ENCODE measurements at regions not wholly inside any gene's neighbourhood (a gene's known extent, or its start where the extent isn't known, plus 50 kb on each side); places are given as distances from the start of the nearest gene placed in this dataset.

- Histone ChIP-seq H3K4me3 (ENCODE audit: low read depth, low read length) (no peak overlapping the region), H3K9ac (ENCODE audit: low read length) (no peak overlapping the region), H3K4me1 (ENCODE audit: control insufficient read depth in 1 of 2, insufficient read depth in 2 of 2, low read length in 2 of 2) (no peaks in the 10 kb centered on the region), H4K12ac (ENCODE audit: low read depth, low read length) (no peak overlapping the region), H3K79me1 (ENCODE audit: low read length) (no peaks in the 10 kb centered on the region), H3K4me2 (ENCODE audit: low read length) (no peak overlapping the region), H3K9me3 (ENCODE audit: insufficient read depth, low read depth, low read length) (no peaks in the 10 kb centered on the region), H4K8ac (ENCODE audit: low read depth, low read length) (no peak overlapping the region), H3K18ac (ENCODE audit: low read length) (no peak overlapping the region), H2BK5ac (ENCODE audit: low read depth, low read length, poor library complexity) (no peak overlapping the region), H3K79me2 (ENCODE audit: control insufficient read depth, insufficient read depth, low read length, poor library complexity) (no peaks in the 10 kb centered on the region), H3K36me3 (ENCODE audit: control insufficient read depth in 1 of 2, insufficient read depth in 2 of 2, low read length in 2 of 2) (no peaks in the 10 kb centered on the region), H2AK5ac (ENCODE audit: low read length) (no peak overlapping the region), H3K4ac (ENCODE audit: low read depth, low read length) (no peak overlapping the region), H2BK120ac (ENCODE audit: insufficient read depth, low read length, poor library complexity) (no peak overlapping the region), H3K23ac (ENCODE audit: low read length) (no peak overlapping the region), H3K27ac (ENCODE audit: low read depth, low read length) (no peak overlapping the region), H3K27me3 (ENCODE audit: insufficient read depth, low read length) (no peaks in the 10 kb centered on the region), H4K91ac (ENCODE audit: low read depth, low read length) (no peak overlapping the region), H2BK12ac (ENCODE audit: low read length) (no peak overlapping the region), H3K14ac (ENCODE audit: low read length) (no peak overlapping the region), H2AFZ (ENCODE audit: insufficient read depth, low read length, poor library complexity) (no peak overlapping the region)
- WGBS (ENCODE audit: extremely low coverage, insufficient coverage, insufficient read length), result no CpG with 5 or more reads among the region's 15 CpGs
- no peak for DNase-seq
These were observed 317.0 kb downstream of the CDC5L start for GRCh38 chr6:44704240-44705150.

- Histone ChIP-seq H3K9ac (ENCODE audit: low read length) (no peak overlapping the region), H3K4me2 (ENCODE audit: low read length) (no peak overlapping the region), H2AK5ac (ENCODE audit: low read length) (no peak overlapping the region), H3K79me1 (ENCODE audit: low read length) (no peaks in the 10 kb centered on the region), H3K27me3 (ENCODE audit: insufficient read depth, low read length) (no peaks in the 10 kb centered on the region), H3K23ac (ENCODE audit: low read length) (no peak overlapping the region), H4K12ac (ENCODE audit: low read depth, low read length) (no peak overlapping the region), H2BK120ac (ENCODE audit: insufficient read depth, low read length, poor library complexity) (no peak overlapping the region), H3K4ac (ENCODE audit: low read depth, low read length) (no peak overlapping the region), H2AFZ (ENCODE audit: insufficient read depth, low read length, poor library complexity) (no peak overlapping the region), H3K9me3 (ENCODE audit: insufficient read depth, low read depth, low read length) (no peaks in the 10 kb centered on the region), H3K18ac (ENCODE audit: low read length) (no peak overlapping the region), H3K4me3 (ENCODE audit: low read depth, low read length) (no peak overlapping the region), H2BK12ac (ENCODE audit: low read length) (no peak overlapping the region), H3K14ac (ENCODE audit: low read length) (no peak overlapping the region), H2BK5ac (ENCODE audit: low read depth, low read length, poor library complexity) (no peak overlapping the region), H3K79me2 (ENCODE audit: control insufficient read depth, insufficient read depth, low read length, poor library complexity) (no peaks in the 10 kb centered on the region), H3K36me3 (ENCODE audit: control insufficient read depth in 1 of 2, insufficient read depth in 2 of 2, low read length in 2 of 2) (no peaks in the 10 kb centered on the region), H3K4me1 (ENCODE audit: control insufficient read depth in 1 of 2, insufficient read depth in 2 of 2, low read length in 2 of 2) (no peaks in the 10 kb centered on the region), H4K8ac (ENCODE audit: low read depth, low read length) (no peak overlapping the region), H3K27ac (ENCODE audit: low read depth, low read length) (no peak overlapping the region), H4K91ac (ENCODE audit: low read depth, low read length) (no peak overlapping the region)
- WGBS (ENCODE audit: extremely low coverage, insufficient coverage, insufficient read length), result no CpG with 5 or more reads among the region's 4 CpGs
- DNase-seq, result no peak
These were observed 318.1 kb downstream of the CDC5L start for GRCh38 chr6:44705596-44705995.

- Histone ChIP-seq H2BK120ac (ENCODE audit: insufficient read depth, low read length, poor library complexity) (no peak overlapping the region), H3K79me2 (ENCODE audit: control insufficient read depth, insufficient read depth, low read length, poor library complexity) (no peaks in the 10 kb centered on the region), H3K23ac (ENCODE audit: low read length) (no peak overlapping the region), H3K9ac (ENCODE audit: low read length) (no peak overlapping the region), H3K14ac (ENCODE audit: low read length) (no peak overlapping the region), H2AFZ (ENCODE audit: insufficient read depth, low read length, poor library complexity) (no peak overlapping the region), H2BK5ac (ENCODE audit: low read depth, low read length, poor library complexity) (no peak overlapping the region), H3K36me3 (ENCODE audit: control insufficient read depth in 1 of 2, insufficient read depth in 2 of 2, low read length in 2 of 2) (no peaks in the 10 kb centered on the region), H3K18ac (ENCODE audit: low read length) (no peak overlapping the region), H4K8ac (ENCODE audit: low read depth, low read length) (no peak overlapping the region), H3K9me3 (ENCODE audit: insufficient read depth, low read depth, low read length) (no peaks in the 10 kb centered on the region), H3K79me1 (ENCODE audit: low read length) (no peaks in the 10 kb centered on the region), H4K12ac (ENCODE audit: low read depth, low read length) (no peak overlapping the region), H3K4me2 (ENCODE audit: low read length) (no peak overlapping the region), H3K4me3 (ENCODE audit: low read depth, low read length) (no peak overlapping the region), H2BK12ac (ENCODE audit: low read length) (no peak overlapping the region), H3K4me1 (ENCODE audit: control insufficient read depth in 1 of 2, insufficient read depth in 2 of 2, low read length in 2 of 2) (no peaks in the 10 kb centered on the region), H4K91ac (ENCODE audit: low read depth, low read length) (no peak overlapping the region), H3K4ac (ENCODE audit: low read depth, low read length) (no peak overlapping the region), H3K27ac (ENCODE audit: low read depth, low read length) (no peak overlapping the region), H2AK5ac (ENCODE audit: low read length) (no peak overlapping the region), H3K27me3 (ENCODE audit: insufficient read depth, low read length) (no peaks in the 10 kb centered on the region)
- DNase-seq, result no peak
- no CpG with 5 or more reads among the region's 5 CpGs for WGBS (ENCODE audit: extremely low coverage, insufficient coverage, insufficient read length)
These were observed 318.5 kb downstream of the CDC5L start for GRCh38 chr6:44706011-44706410.

GRCh38 chr6:44708208-44708607 is 320.7 kb downstream of the CDC5L start:
- Histone ChIP-seq H3K27ac (ENCODE audit: low read depth, low read length) (no peak overlapping the region), H3K23ac (ENCODE audit: low read length) (no peak overlapping the region), H2AFZ (ENCODE audit: insufficient read depth, low read length, poor library complexity) (no peak overlapping the region), H3K4me3 (ENCODE audit: low read depth, low read length) (no peak overlapping the region), H3K4me2 (ENCODE audit: low read length) (no peak overlapping the region), H2BK120ac (ENCODE audit: insufficient read depth, low read length, poor library complexity) (no peak overlapping the region), H3K14ac (ENCODE audit: low read length) (no peak overlapping the region), H3K18ac (ENCODE audit: low read length) (no peak overlapping the region), H3K9ac (ENCODE audit: low read length) (no peak overlapping the region), H4K8ac (ENCODE audit: low read depth, low read length) (no peak overlapping the region), H4K91ac (ENCODE audit: low read depth, low read length) (no peak overlapping the region), H2BK5ac (ENCODE audit: low read depth, low read length, poor library complexity) (no peak overlapping the region), H3K4me1 (ENCODE audit: control insufficient read depth in 1 of 2, insufficient read depth in 2 of 2, low read length in 2 of 2) (no peaks in the 10 kb centered on the region), H3K79me2 (ENCODE audit: control insufficient read depth, insufficient read depth, low read length, poor library complexity) (no peaks in the 10 kb centered on the region), H3K79me1 (ENCODE audit: low read length) (no peaks in the 10 kb centered on the region), H3K36me3 (ENCODE audit: control insufficient read depth in 1 of 2, insufficient read depth in 2 of 2, low read length in 2 of 2) (no peaks in the 10 kb centered on the region), H3K9me3 (ENCODE audit: insufficient read depth, low read depth, low read length) (no peaks in the 10 kb centered on the region), H3K27me3 (ENCODE audit: insufficient read depth, low read length) (no peaks in the 10 kb centered on the region), H3K4ac (ENCODE audit: low read depth, low read length) (no peak overlapping the region), H2AK5ac (ENCODE audit: low read length) (no peak overlapping the region), H2BK12ac (ENCODE audit: low read length) (no peak overlapping the region), H4K12ac (ENCODE audit: low read depth, low read length) (no peak overlapping the region)
- WGBS (ENCODE audit: extremely low coverage, insufficient coverage, insufficient read length), result no CpG with 5 or more reads among the region's 5 CpGs
- no peak for DNase-seq

Data from trophoblast cell (in vitro differentiated cells and primary cell).